GM18868 (cell line): ENCODE measurements at regions not wholly inside any gene's neighbourhood (a gene's known extent, or its start where the extent isn't known, plus 50 kb on each side); places are given as distances from the start of the nearest gene placed in this dataset.
"Not testable (repeated sequence)": the region's sequence is repeated elsewhere in the genome, so short reads cannot be mapped to it uniquely, and the experiment has no call there.

Experiments used
- ATAC-seq: cut with Tn5 transposase; IDR thresholded peaks from one replicate; pipeline ENCODE4 v1.9.1; 2021; ENCODE audit warnings: mild to moderate bottlenecking, moderate library complexity; ENCODE audit not compliant: unreplicated experiment

DNA sequence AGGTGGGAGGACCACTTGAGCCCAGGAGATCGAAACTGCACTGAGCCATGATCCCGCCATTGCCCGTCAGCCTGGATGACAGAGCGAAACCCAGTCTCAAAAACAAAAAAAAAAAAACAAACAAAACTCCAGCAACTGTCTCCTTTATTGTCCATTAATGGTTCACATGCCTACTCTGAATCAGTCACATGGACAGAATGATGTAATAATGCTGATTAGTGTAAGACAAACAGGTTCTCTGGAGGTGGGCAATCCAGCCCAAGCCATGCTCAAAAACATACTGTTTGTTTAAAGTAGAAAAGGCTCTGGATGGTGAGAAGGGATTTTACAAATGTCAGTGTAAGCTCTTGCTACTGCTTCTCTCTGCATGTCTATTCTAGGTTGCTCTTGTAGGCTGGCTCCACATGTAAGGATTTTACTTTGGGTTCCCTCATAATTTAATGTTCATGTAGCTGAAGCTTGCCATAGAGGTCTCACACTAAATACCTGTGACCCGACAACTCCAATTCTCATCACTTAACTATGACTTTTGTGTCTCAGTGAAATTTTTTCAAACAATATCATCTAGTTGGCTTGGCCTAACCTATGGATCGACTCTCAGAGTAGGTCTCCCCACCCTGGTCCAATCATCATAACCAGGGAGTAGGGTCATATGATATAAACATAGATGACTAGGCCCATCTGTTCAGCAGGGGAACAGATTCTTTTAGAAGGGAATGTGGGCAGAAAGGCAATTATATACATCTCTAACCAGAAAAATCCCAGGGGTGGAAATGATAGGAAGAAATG lies 83.9 kb upstream of the SLC39A10 start:
- no peak for ATAC-seq

DNA sequence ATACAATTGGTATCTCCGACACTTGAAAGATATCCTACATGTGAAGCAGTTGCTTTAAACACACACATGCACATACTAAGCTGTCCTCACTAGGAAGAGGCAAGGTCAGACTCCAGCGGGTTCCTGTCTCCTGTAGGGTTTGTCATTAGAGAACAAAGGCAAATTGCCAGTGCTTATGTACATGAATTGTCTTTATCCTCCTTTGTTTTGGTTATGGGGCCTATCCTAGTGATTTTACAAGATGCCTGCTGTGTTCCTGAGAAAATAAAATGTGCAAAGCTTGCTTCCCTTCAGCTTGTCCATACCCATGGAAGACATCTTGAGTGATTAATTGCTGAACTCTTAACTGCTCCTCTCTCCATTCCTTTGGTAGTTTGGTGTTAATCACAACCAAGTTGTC lies 86.7 kb upstream of the SLC39A10 start:
- no peak for ATAC-seq

- peak; percentile 54 for ATAC-seq
These were observed 87.8 kb upstream of the SLC39A10 start for GRCh38 chr2:195569255-195569654.

- not testable (repeated sequence) for ATAC-seq
These were observed 92.3 kb upstream of the SLC39A10 start for GRCh38 chr2:195564625-195565135.

DNA sequence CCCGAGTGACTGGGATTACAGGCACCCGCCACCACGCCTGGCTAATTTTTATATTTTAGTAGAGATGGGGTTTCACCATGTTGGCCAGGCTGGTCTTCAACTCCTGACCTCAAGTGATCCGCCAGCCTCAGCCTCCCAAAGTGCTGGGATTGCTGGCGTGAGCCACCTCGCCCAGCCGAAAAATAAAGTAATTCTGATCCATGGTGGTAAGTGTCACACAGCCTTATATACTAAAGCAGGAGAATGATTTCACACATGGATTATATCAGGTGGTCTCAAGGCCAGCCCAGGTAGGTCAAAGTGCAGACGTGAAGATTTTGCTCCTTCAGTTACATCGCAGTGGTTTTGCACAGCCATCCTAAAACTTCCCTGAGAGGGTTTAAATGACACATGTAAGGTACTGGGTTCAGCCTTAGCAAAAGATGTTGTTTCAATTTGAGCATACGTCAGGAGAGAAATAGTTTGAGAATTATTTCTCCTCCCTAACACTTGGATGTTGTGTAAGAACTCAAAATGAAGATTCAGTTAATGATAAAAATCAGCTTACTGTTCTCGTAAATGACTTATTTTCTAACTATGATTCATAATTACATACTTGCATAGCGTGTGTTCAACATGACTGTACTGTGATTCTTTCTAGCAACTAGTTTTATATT lies 93.0 kb upstream of the SLC39A10 start:
- ATAC-seq: no peak

- ATAC-seq: no peak
These were observed 94.2 kb upstream of the SLC39A10 start for GRCh38 chr2:195562570-195563566.

- peak; percentile 45 for ATAC-seq
These were observed 95.7 kb upstream of the SLC39A10 start for GRCh38 chr2:195561116-195561921.

GRCh38 chr2:195560209-195560895 lies 96.7 kb upstream of the SLC39A10 start:
- ATAC-seq: no peak

- ATAC-seq: peak; percentile 87
These were observed 97.6 kb upstream of the SLC39A10 start for GRCh38 chr2:195559431-195559914.

GRCh38 chr2:195555971-195556370 lies 101.1 kb upstream of the SLC39A10 start:
- no peak for ATAC-seq

- ATAC-seq: no peak
These were observed 104.4 kb upstream of the SLC39A10 start for GRCh38 chr2:195552581-195552980.

- no peak for ATAC-seq
These were observed 108.7 kb upstream of the SLC39A10 start for GRCh38 chr2:195548198-195548940.

- not testable (repeated sequence) for ATAC-seq
These were observed 109.7 kb upstream of the SLC39A10 start for GRCh38 chr2:195547268-195547840.

DNA sequence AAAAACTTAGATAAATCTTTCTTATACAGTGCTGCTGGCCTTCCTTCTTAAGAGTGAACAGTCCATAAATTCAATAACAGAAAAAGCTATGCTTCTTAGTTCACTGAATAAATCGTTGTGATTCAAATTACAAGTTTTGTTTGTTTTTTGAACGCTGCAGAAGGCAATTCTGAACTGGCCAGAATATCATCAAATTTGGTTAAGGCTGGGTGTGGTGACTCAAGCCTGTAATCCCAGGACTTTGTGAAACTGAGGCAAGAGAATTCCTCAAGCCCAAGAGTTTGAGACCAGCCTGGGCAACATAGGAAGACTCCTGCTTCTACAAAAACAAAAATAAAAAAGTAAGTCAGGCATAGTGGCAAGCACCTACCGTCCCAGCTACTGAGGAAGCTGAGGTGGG lies 111.2 kb upstream of the SLC39A10 start:
- ATAC-seq: no peak

- peak; percentile 62 for ATAC-seq
These were observed 112.8 kb upstream of the SLC39A10 start for GRCh38 chr2:195543902-195544894.

GRCh38 chr2:195543063-195543462 lies 114.0 kb upstream of the SLC39A10 start:
- no peak for ATAC-seq

GRCh38 chr2:195542067-195542466 lies 115.0 kb upstream of the SLC39A10 start:
- no peak for ATAC-seq
